Lower leg skin (tissue), 4 donors: ENCODE measurements at regions not wholly inside any gene's neighbourhood (a gene's known extent, or its start where the extent isn't known, plus 50 kb on each side); places are given as distances from the start of the nearest gene placed in this dataset.
"Not testable (repeated sequence)": the region's sequence is repeated elsewhere in the genome, so short reads cannot be mapped to it uniquely, and the experiment has no call there.

ENCODE experiments used
- DNase-seq, 2 donors: peaks; one replicate each; pipeline ENCODE4 v3.0.0-alpha.2; 2019; ENCODE audit warnings: low spot score in 2 of 2
- H3K4me3 ChIP-seq: fragments of 200-600 bp; sonication (generic); 2 replicates; pipeline ENCODE4 v1.5.1; 2017; ENCODE audit warnings: mild to moderate bottlenecking, low read depth; ENCODE audit not compliant: poor library complexity, severe bottlenecking
- POLR2A ChIP-seq, 2 donors: fragments of 450-650 bp; IDR thresholded peaks; one replicate each; pipeline ENCODE4 v1.6.1; 2016 to 2017; ENCODE audit warnings: antibody characterized with exemption in 2 of 2, mild to moderate bottlenecking in 1 of 2, moderate library complexity in 1 of 2
- WGBS, 2 donors: methylation state at CpG; one replicate each; pipeline ENCODE4 v1.1.5; 2018; 5-methylcytosine and 5-hydroxymethylcytosine counted together
- intact Hi-C: fragments of 100-400 bp; cut with DNase I; formaldehyde crosslinking; loops from one replicate; pipeline ENCODE4 v1.15.0; 2023; ENCODE audit warnings: low total_unique reads
- TF ChIP-seq, protein P1 (sequence below), 3 donors: fragments of 450-650 bp; IDR thresholded peaks; one replicate each; pipeline ENCODE4 v1.5.1; 2016; ENCODE audit warnings: antibody characterized with exemption in 3 of 3, mild to moderate bottlenecking in 3 of 3, moderate library complexity in 2 of 3

DNA sequence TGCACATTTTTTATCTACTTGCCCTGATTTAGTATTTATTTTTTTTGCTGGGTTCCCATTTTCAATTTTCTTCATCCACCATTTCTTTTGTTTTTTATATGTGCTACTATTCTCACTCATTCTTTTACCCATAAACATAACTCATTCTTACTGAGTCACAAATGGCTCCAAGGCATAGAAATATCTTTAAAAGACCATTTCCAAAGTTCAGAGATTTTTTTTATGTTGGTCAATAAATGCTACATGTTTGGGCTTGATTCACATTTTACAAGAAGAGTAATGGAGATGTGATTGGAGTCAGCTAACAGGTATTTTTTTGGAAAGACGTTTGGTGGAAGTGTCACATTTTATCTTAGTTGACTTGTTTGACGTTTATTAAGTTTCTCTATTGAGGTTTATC, 1303.2 kb upstream of the LRRTM3 start:
- WGBS, 2 donors, result 72 to 74% methylated on average over 2 of the region's 2 CpGs
- intact Hi-C loops, result no loop called here
- no peak for DNase-seq
- TF ChIP-seq POLR2A (IDR thresholded peaks at IDR 0.05), result no peak
- TF ChIP-seq, protein P1, sequence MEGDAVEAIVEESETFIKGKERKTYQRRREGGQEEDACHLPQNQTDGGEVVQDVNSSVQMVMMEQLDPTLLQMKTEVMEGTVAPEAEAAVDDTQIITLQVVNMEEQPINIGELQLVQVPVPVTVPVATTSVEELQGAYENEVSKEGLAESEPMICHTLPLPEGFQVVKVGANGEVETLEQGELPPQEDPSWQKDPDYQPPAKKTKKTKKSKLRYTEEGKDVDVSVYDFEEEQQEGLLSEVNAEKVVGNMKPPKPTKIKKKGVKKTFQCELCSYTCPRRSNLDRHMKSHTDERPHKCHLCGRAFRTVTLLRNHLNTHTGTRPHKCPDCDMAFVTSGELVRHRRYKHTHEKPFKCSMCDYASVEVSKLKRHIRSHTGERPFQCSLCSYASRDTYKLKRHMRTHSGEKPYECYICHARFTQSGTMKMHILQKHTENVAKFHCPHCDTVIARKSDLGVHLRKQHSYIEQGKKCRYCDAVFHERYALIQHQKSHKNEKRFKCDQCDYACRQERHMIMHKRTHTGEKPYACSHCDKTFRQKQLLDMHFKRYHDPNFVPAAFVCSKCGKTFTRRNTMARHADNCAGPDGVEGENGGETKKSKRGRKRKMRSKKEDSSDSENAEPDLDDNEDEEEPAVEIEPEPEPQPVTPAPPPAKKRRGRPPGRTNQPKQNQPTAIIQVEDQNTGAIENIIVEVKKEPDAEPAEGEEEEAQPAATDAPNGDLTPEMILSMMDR (IDR thresholded peaks at IDR 0.05), result no peak
- H3K4me3 ChIP-seq, result no peak overlapping the region

DNA sequence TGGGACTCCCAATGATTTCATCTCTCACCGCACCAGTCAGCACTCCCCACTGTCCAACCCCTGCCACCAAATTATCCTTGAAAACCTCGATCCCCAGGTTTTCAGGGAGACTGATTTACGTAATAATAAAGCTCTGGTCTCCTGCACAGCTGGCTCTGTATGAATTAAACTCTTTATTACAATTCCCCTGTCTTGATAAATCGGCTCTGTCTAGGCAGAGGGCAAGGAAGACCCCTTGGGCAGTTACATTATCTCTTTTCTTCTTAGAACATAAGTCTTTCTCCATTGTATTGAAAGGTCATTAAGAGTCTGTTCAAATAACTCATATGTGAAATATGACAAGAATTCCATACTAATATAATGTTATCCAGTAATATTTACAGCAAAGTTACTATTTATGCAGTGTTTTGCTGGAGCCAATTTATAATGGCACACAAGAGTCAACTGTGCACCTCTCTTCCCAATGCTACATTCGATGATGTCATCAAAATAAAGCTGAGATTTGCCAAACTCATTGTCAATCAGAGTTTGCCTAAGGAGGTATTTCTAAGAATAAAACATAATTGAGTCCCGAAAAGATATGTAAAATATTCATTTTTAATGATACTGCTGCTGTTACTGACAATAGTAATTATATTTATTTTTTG, 1297.2 kb upstream of the LRRTM3 start:
- intact Hi-C loops, result no loop called here
- 80 to 86% methylated on average over 6 of the region's 6 CpGs for WGBS, 2 donors
- TF ChIP-seq, protein P1 (IDR thresholded peaks at IDR 0.05), result no peak
- TF ChIP-seq POLR2A (IDR thresholded peaks at IDR 0.05), result no peak
- no peak for DNase-seq
- no peak overlapping the region for H3K4me3 ChIP-seq

DNA sequence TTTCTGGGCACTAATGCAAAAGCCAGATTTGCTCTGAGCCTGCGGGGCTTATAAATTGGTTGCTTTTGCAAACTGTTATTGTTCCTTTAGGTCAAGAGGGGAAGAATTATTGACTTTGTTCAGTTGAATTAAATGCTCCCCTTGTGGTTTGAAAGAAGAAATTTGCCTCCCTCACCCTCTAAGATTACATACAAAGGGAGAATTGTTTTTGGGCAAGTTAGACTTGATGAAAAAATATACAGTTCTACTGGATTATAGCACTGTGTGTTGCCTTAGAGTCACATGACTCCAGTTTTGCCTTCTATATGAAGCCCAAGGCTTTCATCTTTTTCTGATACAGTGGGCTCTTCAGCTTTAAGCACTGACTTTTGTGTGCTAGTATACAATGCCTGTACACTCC, 1265.8 kb upstream of the LRRTM3 start:
- 63 to 87% methylated on average over 1 of the region's 1 CpG for WGBS, 2 donors
- no peak overlapping the region for H3K4me3 ChIP-seq
- intact Hi-C loops, result no loop called here
- no peak for DNase-seq
- TF ChIP-seq, protein P1 (IDR thresholded peaks at IDR 0.05), result no peak
- TF ChIP-seq POLR2A (IDR thresholded peaks at IDR 0.05), result no peak

DNA sequence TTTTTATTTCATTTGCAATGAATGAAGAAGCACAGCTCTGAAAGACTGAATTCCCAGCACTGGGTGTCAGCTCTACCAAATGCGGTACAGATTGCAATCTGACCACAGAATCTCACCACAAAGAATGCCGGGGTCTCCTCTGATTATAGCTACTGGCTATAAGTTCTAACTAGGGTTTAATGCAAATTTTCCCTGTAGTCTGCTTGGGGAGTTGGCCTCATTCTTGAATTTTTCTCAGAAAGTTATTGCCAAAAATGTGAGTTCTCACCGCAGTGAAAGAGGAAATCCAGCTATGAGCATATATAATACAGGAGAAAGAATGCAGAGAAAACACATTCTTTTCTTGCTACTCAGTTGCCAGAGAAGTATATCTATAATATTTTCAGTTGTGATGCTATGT, 1255.7 kb upstream of the LRRTM3 start:
- no peak overlapping the region for H3K4me3 ChIP-seq
- intact Hi-C loops, result no loop called here
- no peak for TF ChIP-seq POLR2A (IDR thresholded peaks at IDR 0.05)
- TF ChIP-seq, protein P1 (IDR thresholded peaks at IDR 0.05), result no peak
- 64 to 68% methylated on average over 3 of the region's 3 CpGs for WGBS, 2 donors
- DNase-seq, result no peak

DNA sequence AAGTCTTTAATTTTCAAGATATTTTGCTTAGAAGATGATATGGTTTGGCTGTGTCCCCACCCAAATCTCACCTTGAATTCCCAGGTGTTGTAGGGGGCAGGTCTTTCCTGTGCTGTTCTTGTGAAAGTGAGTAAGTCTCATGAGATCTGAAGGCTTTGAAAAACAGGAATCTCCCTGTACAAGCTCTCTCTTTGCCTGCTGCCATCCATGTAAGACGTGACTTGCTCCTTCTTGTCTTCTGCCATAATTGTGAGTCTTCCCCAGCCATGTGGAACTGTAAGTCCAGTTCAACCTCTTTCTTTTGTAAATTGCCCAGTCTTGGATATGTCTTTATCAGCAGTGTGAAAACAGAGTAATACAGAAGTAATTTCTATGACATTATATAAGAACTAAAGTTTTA, 1255.2 kb upstream of the LRRTM3 start:
- intact Hi-C loops, H3K4me3 ChIP-seq, DNase-seq: not testable (repeated sequence)
- WGBS, 2 donors, result 96% methylated on average over 1 of the region's 1 CpG

DNA sequence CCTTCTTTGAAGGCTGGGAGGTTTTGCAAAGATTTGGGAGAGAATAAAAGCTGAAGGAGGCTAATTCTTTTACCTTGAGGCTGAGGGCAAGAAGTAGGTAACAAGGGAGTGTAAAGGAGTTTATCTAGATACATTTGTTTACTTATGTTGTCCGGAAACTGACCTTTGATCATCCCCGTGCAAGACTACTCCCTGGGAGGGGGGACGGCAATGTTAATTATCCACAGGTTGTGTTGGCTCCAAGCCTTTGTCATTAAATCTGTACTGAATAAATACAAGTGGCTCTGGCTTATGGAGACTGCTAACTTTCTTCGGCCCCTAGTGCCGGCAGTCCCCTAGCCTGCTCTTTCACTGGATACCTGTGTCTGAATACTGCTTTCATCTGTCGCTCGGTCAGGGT, 1250.6 kb upstream of the LRRTM3 start:
- no peak overlapping the region for H3K4me3 ChIP-seq
- WGBS, 2 donors, result 82 to 91% methylated on average over 7 of the region's 7 CpGs
- DNase-seq, result no peak
- TF ChIP-seq POLR2A (IDR thresholded peaks at IDR 0.05), result no peak
- TF ChIP-seq, protein P1 (IDR thresholded peaks at IDR 0.05), result no peak
- intact Hi-C loops, result no loop called here
